HG03520 (cell line): ENCODE measurements at regions not wholly inside any gene's neighbourhood (a gene's known extent, or its start where the extent isn't known, plus 50 kb on each side); places are given as distances from the start of the nearest gene placed in this dataset.
"Not testable (repeated sequence)": the region's sequence is repeated elsewhere in the genome, so short reads cannot be mapped to it uniquely, and the experiment has no call there.

Experiments used
- ATAC-seq: cut with Tn5 transposase; IDR thresholded peaks from one replicate; pipeline ENCODE4 v1.9.1; 2021; ENCODE audit warnings: mild to moderate bottlenecking, moderate library complexity; ENCODE audit not compliant: unreplicated experiment

DNA sequence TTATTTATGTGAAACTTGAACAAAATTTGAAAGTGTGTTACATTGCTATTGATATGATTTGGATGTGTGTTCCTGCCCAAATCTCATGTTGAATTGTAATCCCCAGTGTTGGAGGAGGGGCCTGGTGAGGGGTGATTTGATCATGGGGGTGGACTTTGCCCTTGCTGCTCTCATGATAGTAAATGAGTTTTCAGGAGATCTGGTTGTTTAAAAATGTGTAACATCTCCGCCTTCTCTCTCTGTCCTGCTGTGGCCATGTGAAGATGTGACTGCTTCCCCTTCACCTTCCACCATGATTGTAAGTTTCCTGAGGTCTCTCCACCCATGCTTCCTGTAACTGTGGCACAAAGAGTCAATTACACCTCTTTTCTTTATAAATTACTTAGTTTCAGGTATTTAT is 1731.0 kb downstream of the SLITRK5 start:
- ATAC-seq, result no peak

DNA sequence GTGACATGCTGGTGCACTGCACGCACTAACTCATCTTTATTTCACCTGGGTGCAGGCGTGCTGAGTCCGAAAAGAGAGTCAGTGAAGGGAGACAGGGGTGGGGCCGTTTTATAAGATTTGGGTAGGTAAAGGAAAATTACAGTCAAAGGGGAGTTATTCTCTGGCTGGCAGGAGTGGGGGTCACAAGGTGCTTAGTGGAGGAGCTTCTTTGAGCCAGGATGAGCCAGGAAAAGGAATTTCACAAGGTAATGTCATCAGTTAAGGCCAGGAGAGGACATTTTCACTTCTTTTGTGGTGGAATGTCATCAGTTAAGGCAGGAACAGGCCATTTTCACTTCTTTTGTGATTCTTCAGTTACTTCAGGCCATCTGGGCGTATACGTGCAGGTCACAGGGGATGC is 1734.9 kb downstream of the SLITRK5 start:
- ATAC-seq, result not testable (repeated sequence)

DNA sequence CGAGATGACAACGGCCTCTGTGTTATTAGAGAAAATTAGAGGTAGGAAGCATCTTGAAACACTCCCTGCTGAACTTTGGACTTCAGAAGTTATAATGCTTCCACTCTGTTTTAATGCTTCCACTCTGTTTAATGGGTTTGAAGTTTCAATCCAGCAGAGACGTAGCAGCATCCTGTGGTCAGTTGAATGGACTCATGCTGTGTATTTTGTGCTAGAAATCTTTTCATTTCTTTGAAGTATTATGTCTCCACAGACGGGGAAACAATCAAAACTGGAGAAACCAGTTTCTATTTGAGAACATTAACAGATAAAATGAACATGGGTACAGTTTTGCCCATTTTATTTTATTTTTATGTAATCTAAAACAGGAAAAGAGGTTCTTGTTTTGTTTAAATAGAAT is 1736.2 kb downstream of the SLITRK5 start:
- ATAC-seq, result no peak

DNA sequence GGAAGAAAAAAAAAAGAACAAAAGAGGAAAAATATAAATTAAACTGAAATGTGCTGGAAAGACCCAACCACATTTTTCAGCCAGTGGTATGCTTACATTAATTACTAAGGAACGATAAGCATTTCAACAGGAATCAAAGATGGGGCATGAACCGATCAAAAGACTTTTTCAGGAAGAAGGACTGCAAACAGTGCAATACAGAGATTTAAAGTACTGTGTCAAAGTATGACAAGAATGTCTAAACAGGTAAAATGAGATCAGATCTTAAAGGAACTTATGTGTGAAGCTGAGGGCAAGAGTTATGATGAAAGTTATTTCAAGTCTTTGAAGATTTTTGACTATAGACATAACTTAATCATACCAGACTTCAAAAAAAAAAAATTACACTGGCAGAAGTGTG is 1761.8 kb downstream of the SLITRK5 start:
- ATAC-seq, result no peak

DNA sequence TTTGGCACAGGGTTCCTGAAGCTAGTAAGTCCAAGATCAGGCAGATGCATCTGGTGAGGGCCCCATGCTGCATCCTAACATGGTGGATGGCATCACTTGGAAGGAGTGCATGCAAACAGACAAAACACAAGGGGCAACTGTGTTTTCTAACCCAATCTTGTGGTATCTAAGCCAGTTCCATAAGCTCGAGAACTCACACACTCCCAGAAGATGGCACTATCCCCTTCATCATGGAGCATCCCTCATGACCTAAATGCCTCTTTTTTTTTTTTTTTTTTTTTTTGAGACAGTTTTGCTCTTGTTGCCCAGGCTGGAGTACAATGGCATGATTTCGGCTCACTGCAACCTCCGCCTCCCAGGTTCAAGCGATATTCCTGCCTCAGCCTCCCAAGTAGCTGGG is 1763.5 kb downstream of the SLITRK5 start:
- ATAC-seq, result not testable (repeated sequence)

DNA sequence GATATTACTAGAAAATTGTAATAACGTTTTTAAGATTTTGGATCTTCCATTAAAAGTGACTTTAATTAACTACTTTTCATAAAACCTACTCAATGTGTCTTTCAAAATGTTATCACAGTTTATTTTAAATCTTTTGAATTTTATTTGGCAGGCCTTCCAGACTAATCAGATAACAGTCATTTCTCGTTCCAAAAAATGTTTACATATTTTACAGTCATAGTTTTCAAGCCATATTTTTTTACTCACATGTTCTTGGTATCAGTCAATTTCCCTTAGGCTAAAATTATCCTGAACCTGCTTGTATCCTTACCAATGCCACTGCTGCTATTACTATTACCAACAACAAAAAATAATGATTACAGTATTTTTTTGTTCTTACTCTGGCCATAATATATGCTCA is 1783.5 kb downstream of the SLITRK5 start:
- no peak for ATAC-seq

DNA sequence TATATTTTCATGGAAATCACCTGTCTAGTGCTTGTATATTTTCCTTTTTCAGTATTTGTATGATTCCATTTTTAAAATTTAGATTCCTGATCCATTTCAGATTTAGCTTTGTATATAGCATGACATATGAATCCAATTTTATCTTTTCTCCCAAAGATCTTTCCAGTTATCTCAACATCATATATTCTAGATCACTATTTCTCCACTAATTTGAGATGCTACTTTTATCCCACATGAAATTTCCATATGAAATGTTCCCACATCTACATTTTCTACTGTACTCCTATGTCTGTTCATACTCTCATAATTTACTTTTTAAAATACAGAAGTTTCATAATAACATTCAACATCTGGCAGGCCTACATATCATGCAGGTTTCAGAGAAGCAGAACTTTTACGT is 1784.1 kb downstream of the SLITRK5 start:
- no peak for ATAC-seq

DNA sequence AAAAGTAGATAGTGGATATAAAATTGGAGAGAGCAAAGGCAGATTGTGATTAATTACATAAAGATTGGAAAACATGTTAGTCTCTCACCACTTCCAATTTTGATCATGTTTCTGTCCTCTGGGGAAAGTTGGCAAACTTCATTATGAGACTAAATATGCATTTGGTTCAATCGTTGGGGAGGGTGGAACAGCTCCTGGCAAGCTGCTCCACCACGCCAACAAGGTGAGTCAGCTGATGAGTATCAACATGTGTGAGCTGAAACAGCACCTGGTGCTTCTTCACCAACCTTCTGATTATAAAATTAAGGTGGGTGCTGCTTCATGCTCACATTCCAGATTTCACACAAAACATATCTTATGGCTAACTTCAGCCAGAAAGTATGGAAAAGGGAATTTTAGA is 1784.6 kb downstream of the SLITRK5 start:
- no peak for ATAC-seq

DNA sequence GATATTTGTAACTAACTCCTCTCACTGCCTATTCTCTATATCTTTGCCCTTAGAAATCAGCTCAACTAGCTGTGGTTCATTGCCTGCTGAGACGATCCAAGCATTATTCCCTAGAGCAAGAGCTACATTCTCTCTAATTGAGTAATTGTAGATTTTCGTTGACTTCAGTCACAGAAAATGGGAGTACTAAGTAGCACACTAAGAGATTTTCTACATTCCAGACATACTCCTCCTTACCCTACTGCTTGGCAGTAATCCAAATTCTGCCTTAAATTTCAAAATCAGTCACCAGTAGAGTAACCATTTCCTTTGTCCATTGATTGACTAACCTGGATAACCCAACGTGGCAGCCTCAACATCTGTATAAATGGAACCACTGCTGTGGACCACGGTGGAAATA is 1786.8 kb downstream of the SLITRK5 start:
- no peak for ATAC-seq

DNA sequence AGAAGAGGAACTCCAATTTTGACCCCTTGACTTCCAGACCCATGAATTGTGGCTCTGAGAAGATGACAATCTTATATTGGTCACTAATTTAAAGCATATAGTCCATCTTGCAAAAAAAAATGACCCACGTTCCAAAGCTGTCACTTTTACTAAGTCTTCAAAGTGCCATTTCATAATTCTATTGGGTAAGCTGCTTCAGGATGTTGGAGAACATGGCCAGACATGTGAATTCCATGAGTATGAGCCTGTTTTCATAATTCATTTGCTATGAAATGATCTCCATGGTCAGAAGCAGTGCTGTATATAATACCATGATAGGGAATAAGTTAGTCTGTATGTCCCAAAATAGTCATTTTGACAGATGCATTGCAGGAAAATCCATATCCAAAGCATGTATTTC is 1787.3 kb downstream of the SLITRK5 start:
- ATAC-seq, result no peak

DNA sequence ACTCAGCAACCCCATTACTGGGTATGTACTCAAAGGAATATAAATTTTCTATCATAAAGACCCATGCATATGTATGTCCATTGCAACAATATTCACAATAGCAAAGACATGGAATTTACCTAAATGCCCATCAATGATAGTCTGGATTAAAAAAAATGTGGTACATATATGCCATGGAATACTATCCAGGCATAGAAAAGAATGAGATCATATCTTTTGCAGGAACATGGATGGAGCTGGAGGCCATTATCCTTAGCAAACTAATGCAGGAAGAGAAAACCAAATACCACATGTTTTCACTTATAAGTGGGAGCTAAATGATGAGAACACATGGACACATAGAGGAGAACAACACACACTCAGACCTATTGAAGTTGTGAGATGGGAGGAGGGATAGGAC is 1789.7 kb downstream of the SLITRK5 start:
- not testable (repeated sequence) for ATAC-seq

DNA sequence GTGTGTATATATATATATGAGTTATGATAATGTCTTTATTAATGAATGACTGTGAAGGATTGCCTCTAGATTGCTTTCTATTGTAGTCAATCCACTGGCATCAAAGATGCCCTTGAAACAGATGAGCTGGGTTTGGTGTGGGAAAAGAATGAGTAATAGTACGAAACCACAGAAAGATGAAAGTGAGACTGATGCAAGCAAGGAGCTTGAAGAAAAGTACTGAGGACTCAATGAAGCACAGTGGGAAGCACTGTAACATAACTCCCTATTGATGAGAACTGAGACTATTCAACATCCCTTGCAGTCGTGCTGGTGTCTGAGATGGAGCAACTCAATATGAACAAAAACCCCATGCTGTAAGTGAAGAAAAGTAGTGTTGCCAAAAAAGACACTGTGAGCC is 1794.2 kb downstream of the SLITRK5 start:
- ATAC-seq, result no peak

DNA sequence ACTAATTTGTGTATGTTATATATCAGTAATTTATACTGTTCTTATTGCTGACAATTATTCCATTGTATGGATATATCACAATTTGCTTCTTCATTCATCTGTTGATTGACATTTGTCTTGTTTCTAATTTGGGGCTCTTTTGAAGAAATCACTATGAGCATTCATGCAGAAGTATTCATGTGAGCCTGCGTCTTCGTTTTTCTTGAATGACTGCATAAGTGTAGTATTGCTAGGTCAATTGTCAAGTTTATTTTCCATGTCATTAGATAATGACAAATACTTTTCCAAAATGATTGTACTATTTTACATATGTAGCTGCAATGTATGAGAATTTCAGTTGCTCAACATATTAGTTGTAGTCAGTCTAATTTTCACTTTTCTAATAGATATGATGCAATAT is 1796.9 kb downstream of the SLITRK5 start:
- ATAC-seq, result no peak

DNA sequence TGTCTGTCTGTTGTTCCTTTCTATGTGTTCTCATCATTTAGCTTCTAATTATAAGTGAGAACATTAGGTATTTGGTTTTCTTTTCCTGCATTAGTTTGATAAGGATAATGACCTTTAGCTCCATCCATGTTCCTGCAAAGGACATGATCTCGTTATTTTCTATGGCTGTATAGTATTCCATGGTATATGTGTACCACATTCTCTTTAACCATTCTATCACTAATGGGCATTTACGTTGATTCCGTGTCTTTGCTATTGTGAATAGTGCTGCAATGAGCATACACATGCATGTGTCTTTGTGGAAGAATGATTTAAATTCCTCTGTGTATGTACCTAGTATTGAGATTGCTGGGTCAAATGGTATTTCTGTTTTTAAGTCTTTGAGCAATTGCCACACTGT is 1799.7 kb downstream of the SLITRK5 start:
- no peak for ATAC-seq

DNA sequence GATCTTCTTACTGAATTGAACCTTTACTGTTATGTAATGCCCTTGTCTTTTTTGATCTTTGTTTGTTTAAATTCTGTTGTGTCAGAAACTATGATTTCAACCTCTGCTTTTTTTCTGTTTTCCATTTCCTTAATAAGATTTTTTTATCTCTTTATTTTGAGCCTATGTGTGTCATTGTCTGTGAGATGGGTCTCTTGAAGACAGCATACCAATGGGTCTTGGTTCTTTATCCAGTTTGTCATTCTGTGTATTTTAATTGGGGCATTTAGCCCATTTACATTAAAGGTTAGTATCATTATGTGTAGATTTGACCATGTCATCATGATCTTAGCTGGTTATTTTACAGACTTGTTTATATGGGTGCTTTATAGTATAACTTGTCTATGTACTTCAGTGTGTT is 1803.3 kb downstream of the SLITRK5 start:
- no peak for ATAC-seq

DNA sequence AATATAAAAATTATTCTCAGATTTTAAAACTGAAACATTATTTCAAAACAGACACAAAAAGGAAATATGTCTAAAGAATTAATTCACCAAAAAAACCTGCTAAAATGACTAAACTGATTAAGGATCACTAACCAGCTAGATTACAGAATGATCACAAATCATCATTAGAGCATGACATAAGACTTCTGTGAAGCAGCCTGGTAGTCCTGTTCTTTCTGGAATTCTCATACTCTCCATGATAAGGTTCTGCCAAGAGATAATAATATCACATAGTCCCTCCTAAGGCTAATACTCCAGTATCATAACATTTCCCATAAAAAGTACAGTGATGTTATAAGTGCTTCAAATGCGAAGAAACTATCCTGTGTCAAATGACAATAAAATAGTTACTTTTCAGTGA is 1814.9 kb downstream of the SLITRK5 start:
- no peak for ATAC-seq

DNA sequence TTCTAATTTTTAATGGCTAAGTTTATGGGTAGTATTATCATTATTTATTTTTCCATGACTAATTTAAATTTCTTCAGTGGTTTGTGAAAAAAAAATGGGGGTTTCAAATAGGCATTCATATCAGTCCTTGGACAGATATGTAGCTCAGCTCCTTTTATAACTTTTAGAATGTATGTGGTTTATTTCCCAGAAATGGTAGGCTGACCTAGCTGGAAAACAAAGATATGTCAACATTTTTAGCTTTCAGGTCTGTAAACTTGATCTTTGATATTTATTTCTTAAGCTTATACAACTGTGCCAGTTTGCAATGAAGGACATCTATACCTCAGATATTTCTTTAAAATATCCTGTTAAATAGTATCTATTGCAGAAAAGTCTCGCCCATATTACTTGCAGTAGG is 1815.5 kb downstream of the SLITRK5 start:
- no peak for ATAC-seq

DNA sequence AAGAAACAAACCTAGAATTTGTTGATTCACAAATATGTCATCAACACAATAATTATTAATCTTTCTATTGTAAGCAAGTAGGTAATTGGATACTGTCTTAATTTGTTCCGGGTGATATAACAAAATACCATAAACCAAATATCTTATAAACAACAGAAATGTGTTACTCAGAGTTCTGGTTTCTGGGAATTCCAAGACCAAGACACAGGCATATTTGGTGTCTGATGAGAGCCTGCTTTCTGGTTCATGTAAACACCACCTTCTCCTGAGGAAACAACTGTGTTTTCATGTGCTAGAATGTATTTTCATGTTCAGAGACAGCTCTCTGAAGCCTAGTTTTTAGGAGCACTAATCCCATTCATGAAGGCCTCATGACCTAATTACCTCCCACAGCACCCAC is 1819.5 kb downstream of the SLITRK5 start:
- no peak for ATAC-seq

DNA sequence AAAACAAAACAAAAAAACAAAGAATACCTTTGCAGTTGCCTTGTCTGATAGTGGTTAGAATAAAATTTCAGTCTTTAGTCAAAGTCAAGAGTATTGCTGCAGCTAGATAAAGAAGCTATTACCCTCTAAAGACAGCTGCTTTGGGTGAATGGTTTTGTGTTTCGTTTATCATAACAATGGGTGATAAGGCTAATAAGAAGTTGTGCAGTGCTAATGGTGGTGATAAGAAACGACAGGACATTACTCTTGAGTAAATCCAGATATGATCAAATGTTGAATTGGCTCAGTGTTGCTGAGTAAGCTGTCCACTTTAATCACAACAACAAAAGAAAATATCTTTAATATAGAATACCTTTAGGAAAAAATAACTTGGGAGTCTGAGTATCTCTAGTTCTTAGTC is 1825.3 kb downstream of the SLITRK5 start:
- ATAC-seq, result no peak

DNA sequence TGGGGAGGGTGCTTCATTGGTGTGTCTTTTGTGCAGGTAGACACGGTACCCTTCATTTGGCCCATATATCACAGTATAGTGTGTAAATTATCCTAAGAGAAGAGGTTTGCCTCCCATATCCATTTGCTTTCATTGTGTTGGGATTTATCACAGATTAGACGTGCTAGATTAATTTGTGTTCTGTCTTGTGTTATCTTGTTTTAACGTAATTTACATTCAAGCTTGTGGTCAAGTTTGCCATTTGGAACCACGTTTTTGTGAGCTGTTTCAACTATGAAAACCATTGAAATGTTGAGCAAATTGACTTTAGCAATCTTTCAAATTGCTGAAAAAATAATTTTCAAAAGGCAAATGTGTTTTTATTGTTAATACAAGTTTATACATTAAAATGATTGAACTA is 1826.5 kb downstream of the SLITRK5 start:
- ATAC-seq, result no peak

DNA sequence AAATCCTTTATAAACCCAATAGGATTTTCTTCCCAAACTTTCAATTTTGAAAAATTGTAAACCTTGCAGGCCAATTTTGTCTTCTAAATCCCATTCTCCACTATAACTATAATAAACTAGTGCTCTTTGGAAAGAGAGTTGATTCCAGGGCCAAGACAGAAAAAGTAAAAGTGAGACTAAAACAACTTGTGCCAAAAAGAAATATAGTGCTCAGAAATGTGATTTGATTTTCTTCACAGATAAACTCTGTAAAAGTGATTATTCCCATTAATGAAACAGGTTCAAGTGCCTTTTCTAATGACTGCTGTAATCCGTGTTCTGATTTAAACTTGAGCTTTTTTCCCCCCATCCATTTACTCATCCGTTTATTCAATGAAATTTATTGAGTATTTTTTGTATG is 1831.1 kb downstream of the SLITRK5 start:
- no peak for ATAC-seq

DNA sequence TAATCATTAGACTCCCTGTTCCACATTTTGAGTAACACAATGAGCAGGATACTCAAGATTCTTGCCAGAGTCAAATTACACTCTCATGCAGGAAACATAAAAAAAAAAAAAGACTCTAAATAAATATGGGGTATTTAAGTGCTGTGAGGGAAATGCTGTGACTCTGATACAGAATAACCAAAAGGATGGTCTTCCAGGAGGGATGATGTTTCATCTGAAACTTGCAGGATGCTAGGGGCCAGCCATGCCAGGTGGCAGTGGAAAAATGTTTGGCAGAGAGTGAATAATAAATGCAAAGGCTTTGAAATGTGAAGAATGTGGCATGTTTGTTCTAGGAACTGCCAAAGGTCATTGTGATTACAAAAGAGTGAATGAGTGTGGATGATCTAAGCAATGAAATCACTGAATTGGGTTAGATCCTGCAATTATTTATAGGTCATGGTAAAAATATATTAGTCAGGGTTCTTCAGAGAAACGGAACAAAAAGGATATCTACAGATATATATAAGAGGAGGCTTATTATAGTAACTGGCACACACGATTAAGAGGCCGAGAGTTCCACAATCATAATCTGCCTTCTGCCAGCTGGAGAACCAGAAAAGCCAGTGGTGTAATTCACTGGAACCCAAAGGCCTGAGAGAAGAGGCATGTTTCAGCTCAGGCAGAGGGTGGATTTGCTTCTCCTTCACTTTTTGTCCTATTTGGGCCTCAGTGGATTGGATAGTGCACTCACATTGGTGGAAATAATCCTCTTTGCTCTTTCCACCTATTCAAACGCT is 1832.8 kb upstream of the MIR17HG start:
- ATAC-seq, result no peak

DNA sequence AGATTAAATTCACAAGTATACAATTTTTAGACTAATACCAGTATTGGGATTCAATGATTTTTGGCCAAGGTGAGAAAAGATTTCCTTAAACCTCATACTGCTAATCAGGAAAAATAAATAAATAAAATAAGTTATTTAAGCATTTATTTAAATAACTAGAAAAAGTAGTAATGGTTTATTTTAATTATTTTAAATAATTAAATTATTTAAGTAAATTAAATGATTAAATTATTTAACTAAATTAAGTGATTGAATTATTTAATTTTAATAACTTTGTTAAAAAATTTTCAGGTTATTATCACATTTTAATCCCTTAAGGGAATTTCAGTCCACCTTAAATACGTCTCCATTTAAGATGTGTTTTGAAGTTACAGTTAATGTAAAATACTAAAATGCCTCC is 1831.5 kb upstream of the MIR17HG start:
- ATAC-seq, result no peak
